ENCODE measurements at regions not wholly inside any gene's neighbourhood (a gene's known extent, or its start where the extent isn't known, plus 50 kb on each side); places are given as distances from the start of the nearest gene placed in this dataset.
"Not testable (repeated sequence)": the region's sequence is repeated elsewhere in the genome, so short reads cannot be mapped to it uniquely, and the experiment has no call there.

DNA sequence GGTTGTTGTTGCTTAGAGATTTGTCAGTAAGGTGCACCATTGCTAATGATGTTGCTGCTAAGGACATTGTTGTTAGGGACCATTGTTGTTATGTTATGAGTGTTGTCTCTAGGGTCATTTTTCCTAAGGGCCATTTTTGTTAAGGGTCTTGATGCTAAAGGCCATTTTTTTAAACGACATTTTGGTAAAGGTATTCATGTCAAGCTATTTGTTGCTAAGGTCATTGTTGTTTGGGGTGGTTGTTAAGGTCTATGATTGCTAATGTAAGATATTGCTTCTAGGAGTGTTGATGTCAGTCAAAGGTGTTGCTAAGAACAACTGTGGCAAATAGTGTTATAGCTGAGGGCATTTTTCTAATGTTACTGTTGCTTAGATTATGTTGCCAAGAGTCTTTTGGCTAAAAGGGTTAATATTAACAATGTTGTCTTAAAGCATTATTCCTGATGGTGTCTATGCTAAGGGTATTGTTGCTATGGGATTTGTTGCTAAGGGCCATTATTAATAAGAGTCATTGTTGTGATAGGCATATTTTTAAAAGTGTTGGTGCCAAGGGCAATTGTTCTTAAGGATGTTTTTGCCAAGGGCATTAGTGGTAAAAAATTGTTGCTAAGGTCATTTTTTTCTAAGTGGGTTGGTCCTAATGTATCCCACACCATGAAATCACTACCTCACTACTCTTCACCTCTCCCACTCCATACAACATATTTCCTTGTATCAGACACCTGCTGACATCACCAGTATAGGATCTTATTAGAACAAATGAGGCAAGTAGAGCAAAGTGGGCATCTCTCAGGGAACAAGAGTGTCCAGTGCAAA lies 56.2 kb downstream of the SPATA31A6 start:
- H3K36me3 ChIP-seq (ENCODE audit: control insufficient read depth, insufficient read depth, low read length); DNase-seq; H3K9me3 ChIP-seq (ENCODE audit: control insufficient read depth, low read depth, low read length); H3K27ac ChIP-seq (ENCODE audit: low read length); H3K27me3 ChIP-seq (ENCODE audit: control insufficient read depth, insufficient read depth, low read length); H3K4me3 ChIP-seq (ENCODE audit: low read length); H3K4me1 ChIP-seq (ENCODE audit: control insufficient read depth, insufficient read depth, low read length): not testable (repeated sequence)
- WGBS (ENCODE audit: insufficient coverage, low lambda C conversion rate): 100% methylated on average over 1 of the region's 1 CpG

DNA sequence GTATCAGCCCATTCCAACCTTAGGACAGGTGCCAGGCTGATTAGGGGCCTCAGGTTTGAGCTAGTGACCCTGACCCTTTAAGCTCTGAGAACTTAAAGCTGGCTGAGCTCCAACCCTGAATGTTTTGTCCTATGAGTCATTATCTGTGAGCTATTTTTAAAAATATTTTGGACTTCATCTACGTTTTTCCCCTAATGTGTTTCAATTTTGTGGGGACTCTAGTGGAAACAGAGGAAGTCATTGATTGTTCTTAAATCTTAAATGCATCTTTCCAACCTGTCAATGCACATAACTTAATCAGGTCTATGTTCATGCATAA lies 56.8 kb downstream of the SPATA31A6 start:
- DNase-seq; H3K4me3 ChIP-seq (ENCODE audit: low read length); H3K36me3 ChIP-seq (ENCODE audit: control insufficient read depth, insufficient read depth, low read length); H3K27me3 ChIP-seq (ENCODE audit: control insufficient read depth, insufficient read depth, low read length); H3K27ac ChIP-seq (ENCODE audit: low read length); H3K4me1 ChIP-seq (ENCODE audit: control insufficient read depth, insufficient read depth, low read length); H3K9me3 ChIP-seq (ENCODE audit: control insufficient read depth, low read depth, low read length): not testable (repeated sequence)
- WGBS (ENCODE audit: insufficient coverage, low lambda C conversion rate): 40% methylated on average over 1 of the region's 1 CpG

- H3K9me3 ChIP-seq (ENCODE audit: control insufficient read depth, low read depth, low read length); H3K27ac ChIP-seq (ENCODE audit: low read length); H3K4me3 ChIP-seq (ENCODE audit: low read length); H3K36me3 ChIP-seq (ENCODE audit: control insufficient read depth, insufficient read depth, low read length); H3K4me1 ChIP-seq (ENCODE audit: control insufficient read depth, insufficient read depth, low read length); H3K27me3 ChIP-seq (ENCODE audit: control insufficient read depth, insufficient read depth, low read length); DNase-seq: not testable (repeated sequence)
- no CpG with 5 or more reads among the region's 2 CpGs for WGBS (ENCODE audit: insufficient coverage, low lambda C conversion rate)
These were observed 59.8 kb downstream of the SPATA31A6 start for GRCh38 chr9:42243211-42243610.

GRCh38 chr9:42243822-42244221 lies 60.4 kb downstream of the SPATA31A6 start:
- H3K27me3 ChIP-seq (ENCODE audit: control insufficient read depth, insufficient read depth, low read length); DNase-seq; H3K4me1 ChIP-seq (ENCODE audit: control insufficient read depth, insufficient read depth, low read length); H3K36me3 ChIP-seq (ENCODE audit: control insufficient read depth, insufficient read depth, low read length); H3K4me3 ChIP-seq (ENCODE audit: low read length); H3K9me3 ChIP-seq (ENCODE audit: control insufficient read depth, low read depth, low read length); H3K27ac ChIP-seq (ENCODE audit: low read length): not testable (repeated sequence)
- no CpG with 5 or more reads among the region's 3 CpGs for WGBS (ENCODE audit: insufficient coverage, low lambda C conversion rate)

- not testable (repeated sequence) for H3K27me3 ChIP-seq (ENCODE audit: control insufficient read depth, insufficient read depth, low read length); H3K9me3 ChIP-seq (ENCODE audit: control insufficient read depth, low read depth, low read length); H3K4me3 ChIP-seq (ENCODE audit: low read length); H3K36me3 ChIP-seq (ENCODE audit: control insufficient read depth, insufficient read depth, low read length); H3K27ac ChIP-seq (ENCODE audit: low read length); H3K4me1 ChIP-seq (ENCODE audit: control insufficient read depth, insufficient read depth, low read length); DNase-seq
- 88% methylated on average over 2 of the region's 6 CpGs for WGBS (ENCODE audit: insufficient coverage, low lambda C conversion rate)
These were observed 85.3 kb downstream of the SPATA31A6 start for GRCh38 chr9:42268729-42269128.

GRCh38 chr9:42269171-42269570 lies 85.7 kb downstream of the SPATA31A6 start:
- not testable (repeated sequence) for H3K27ac ChIP-seq (ENCODE audit: low read length); DNase-seq; H3K4me1 ChIP-seq (ENCODE audit: control insufficient read depth, insufficient read depth, low read length); H3K4me3 ChIP-seq (ENCODE audit: low read length); H3K36me3 ChIP-seq (ENCODE audit: control insufficient read depth, insufficient read depth, low read length); H3K27me3 ChIP-seq (ENCODE audit: control insufficient read depth, insufficient read depth, low read length); H3K9me3 ChIP-seq (ENCODE audit: control insufficient read depth, low read depth, low read length)
- 88% methylated on average over 8 of the region's 11 CpGs for whole genome bisulfite sequencing (ENCODE audit: insufficient coverage, low lambda C conversion rate)

GRCh38 chr9:42273191-42273590 lies 89.7 kb downstream of the SPATA31A6 start:
- no CpG with 5 or more reads among the region's 1 CpG for WGBS (ENCODE audit: insufficient coverage, low lambda C conversion rate)
- H3K27me3 ChIP-seq (ENCODE audit: control insufficient read depth, insufficient read depth, low read length); H3K9me3 ChIP-seq (ENCODE audit: control insufficient read depth, low read depth, low read length); H3K4me3 ChIP-seq (ENCODE audit: low read length); H3K4me1 ChIP-seq (ENCODE audit: control insufficient read depth, insufficient read depth, low read length); DNase-seq; H3K36me3 ChIP-seq (ENCODE audit: control insufficient read depth, insufficient read depth, low read length); H3K27ac ChIP-seq (ENCODE audit: low read length): not testable (repeated sequence)

GRCh38 chr9:42275141-42275540 lies 91.7 kb downstream of the SPATA31A6 start:
- DNase-seq: no peak
- H3K4me1 ChIP-seq (ENCODE audit: control insufficient read depth, insufficient read depth, low read length): no peaks in the 10 kb centered on the region
- H3K27me3 ChIP-seq (ENCODE audit: control insufficient read depth, insufficient read depth, low read length): no peaks in the 10 kb centered on the region
- no peak overlapping the region for H3K4me3 ChIP-seq (ENCODE audit: low read length)
- no CpG with 5 or more reads among the region's 9 CpGs for WGBS (ENCODE audit: insufficient coverage, low lambda C conversion rate)
- H3K27ac ChIP-seq (ENCODE audit: low read length): no peak overlapping the region
- H3K9me3 ChIP-seq (ENCODE audit: control insufficient read depth, low read depth, low read length): no peaks in the 10 kb centered on the region
- H3K36me3 ChIP-seq (ENCODE audit: control insufficient read depth, insufficient read depth, low read length): no peaks in the 10 kb centered on the region

DNA sequence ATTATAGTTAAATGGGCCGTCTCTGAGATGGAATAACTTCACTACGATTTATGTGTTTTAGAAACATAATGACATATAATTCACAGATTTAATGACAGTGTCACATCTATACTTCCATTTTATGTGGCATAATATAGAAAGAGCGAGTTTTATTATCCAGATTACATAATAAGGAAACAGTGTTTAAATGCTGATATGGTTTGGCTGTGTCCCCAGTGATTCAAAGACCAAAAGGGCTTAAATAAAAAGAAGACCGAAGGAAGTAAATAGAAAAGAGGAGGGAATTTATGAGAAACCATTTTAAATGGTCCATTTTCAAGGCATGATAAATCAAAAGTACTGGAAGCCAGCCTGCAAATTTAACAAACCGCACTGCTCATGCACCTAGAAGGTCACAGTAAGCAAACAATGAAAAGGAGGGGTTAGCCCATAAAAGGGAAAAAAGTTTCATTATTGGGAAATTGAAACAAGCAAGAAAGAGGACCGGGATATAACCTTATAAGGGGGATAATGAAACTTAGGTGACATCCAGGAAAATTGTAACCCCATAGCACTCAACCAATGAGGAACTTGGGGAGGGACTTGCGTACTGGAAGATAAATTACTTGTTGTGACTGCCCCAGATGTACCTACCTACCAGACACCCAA lies 99.2 kb downstream of the SPATA31A6 start:
- not testable (repeated sequence) for DNase-seq; H3K9me3 ChIP-seq (ENCODE audit: control insufficient read depth, low read depth, low read length); H3K4me1 ChIP-seq (ENCODE audit: control insufficient read depth, insufficient read depth, low read length); H3K36me3 ChIP-seq (ENCODE audit: control insufficient read depth, insufficient read depth, low read length); H3K27ac ChIP-seq (ENCODE audit: low read length); H3K27me3 ChIP-seq (ENCODE audit: control insufficient read depth, insufficient read depth, low read length); H3K4me3 ChIP-seq (ENCODE audit: low read length)
- 80% methylated on average over 2 of the region's 7 CpGs for WGBS (ENCODE audit: insufficient coverage, low lambda C conversion rate)

DNA sequence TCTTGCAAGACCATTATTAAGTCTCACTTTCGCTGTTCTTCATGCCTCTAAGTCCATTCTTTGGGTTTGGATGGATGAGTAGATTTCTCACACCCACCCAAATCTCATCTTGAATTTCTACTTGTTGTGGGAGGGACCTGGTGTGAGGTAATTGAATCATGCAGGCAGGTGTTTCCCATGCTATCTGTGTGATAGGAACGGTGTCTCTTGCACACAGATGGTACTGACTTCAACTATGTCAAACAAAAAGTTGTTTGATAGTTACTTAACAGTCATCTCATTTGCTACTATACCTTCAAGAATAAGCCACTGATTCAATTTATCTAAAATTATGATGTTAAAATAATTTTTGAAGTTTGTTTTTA lies 99.7 kb downstream of the SPATA31A6 start:
- DNase-seq; H3K9me3 ChIP-seq (ENCODE audit: control insufficient read depth, low read depth, low read length); H3K4me3 ChIP-seq (ENCODE audit: low read length); H3K27ac ChIP-seq (ENCODE audit: low read length); H3K27me3 ChIP-seq (ENCODE audit: control insufficient read depth, insufficient read depth, low read length); H3K4me1 ChIP-seq (ENCODE audit: control insufficient read depth, insufficient read depth, low read length); H3K36me3 ChIP-seq (ENCODE audit: control insufficient read depth, insufficient read depth, low read length): not testable (repeated sequence)
- WGBS (ENCODE audit: insufficient coverage, low lambda C conversion rate): no CpG with 5 or more reads among the region's 2 CpGs

Data from large intestine (tissue), 3 donors.